T-helper 1 cell (primary cell): ENCODE measurements at regions not wholly inside any gene's neighbourhood (a gene's known extent, or its start where the extent isn't known, plus 50 kb on each side); places are given as distances from the start of the nearest gene placed in this dataset.

Experiments
- DNase-seq, 5 donors: peaks; one replicate each; pipeline ENCODE4 v3.0.0-alpha.2; 2012 to 2020

- no peak for DNase-seq
Observed at GRCh38 chr2:145273840-145274239, 753.9 kb upstream of the ZEB2 start.

GRCh38 chr2:145268931-145269330 lies 749.0 kb upstream of the ZEB2 start:
- DNase-seq, result no peak

- no peak for DNase-seq
Observed at GRCh38 chr2:145267451-145267850, 747.5 kb upstream of the ZEB2 start.

GRCh38 chr2:145265244-145265643 lies 745.3 kb upstream of the ZEB2 start:
- no peak for DNase-seq

- DNase-seq, result no peak
Observed at GRCh38 chr2:145260674-145261073, 740.8 kb upstream of the ZEB2 start.

GRCh38 chr2:145260081-145260480 lies 740.2 kb upstream of the ZEB2 start:
- no peak for DNase-seq

GRCh38 chr2:145258903-145259579 lies 739.1 kb upstream of the ZEB2 start:
- peak in 1 of 5 donors; percentile 52 for DNase-seq

GRCh38 chr2:145257931-145258330 lies 738.0 kb upstream of the ZEB2 start:
- no peak for DNase-seq

- DNase-seq, result no peak
Observed at GRCh38 chr2:145256551-145256950, 736.6 kb upstream of the ZEB2 start.

GRCh38 chr2:145254291-145254690 lies 734.4 kb upstream of the ZEB2 start:
- no peak for DNase-seq

GRCh38 chr2:145253492-145253891 lies 733.6 kb upstream of the ZEB2 start:
- no peak for DNase-seq

- no peak for DNase-seq
Observed at GRCh38 chr2:145245268-145245870, 725.5 kb upstream of the ZEB2 start.

GRCh38 chr2:145235312-145235711 lies 715.4 kb upstream of the ZEB2 start:
- no peak for DNase-seq

GRCh38 chr2:145230546-145230945 lies 710.6 kb upstream of the ZEB2 start:
- no peak for DNase-seq

- no peak for DNase-seq
Observed at GRCh38 chr2:145228506-145228905, 708.6 kb upstream of the ZEB2 start.

- no peak for DNase-seq
Observed at GRCh38 chr2:145226901-145227300, 707.0 kb upstream of the ZEB2 start.

GRCh38 chr2:145221516-145221915 lies 701.6 kb upstream of the ZEB2 start:
- DNase-seq, result no peak

- DNase-seq, result no peak
Observed at GRCh38 chr2:145221032-145221431, 701.1 kb upstream of the ZEB2 start.

- no peak for DNase-seq
Observed at GRCh38 chr2:145220496-145220895, 700.6 kb upstream of the ZEB2 start.

GRCh38 chr2:145207884-145208283 lies 688.0 kb upstream of the ZEB2 start:
- DNase-seq, result no peak

GRCh38 chr2:145206496-145207281 lies 686.8 kb upstream of the ZEB2 start:
- DNase-seq, result no peak

GRCh38 chr2:145203891-145204290 lies 684.0 kb upstream of the ZEB2 start:
- no peak for DNase-seq

GRCh38 chr2:145199827-145200706 lies 680.1 kb upstream of the ZEB2 start:
- no peak for DNase-seq
